GDM1 (cell line): ENCODE measurements at regions not wholly inside any gene's neighbourhood (a gene's known extent, or its start where the extent isn't known, plus 50 kb on each side); places are given as distances from the start of the nearest gene placed in this dataset.

Source experiments
- DNase-seq: peaks from one replicate; lab custom pipeline; 2025; lab: John Stamatoyannopoulos, UW

DNA sequence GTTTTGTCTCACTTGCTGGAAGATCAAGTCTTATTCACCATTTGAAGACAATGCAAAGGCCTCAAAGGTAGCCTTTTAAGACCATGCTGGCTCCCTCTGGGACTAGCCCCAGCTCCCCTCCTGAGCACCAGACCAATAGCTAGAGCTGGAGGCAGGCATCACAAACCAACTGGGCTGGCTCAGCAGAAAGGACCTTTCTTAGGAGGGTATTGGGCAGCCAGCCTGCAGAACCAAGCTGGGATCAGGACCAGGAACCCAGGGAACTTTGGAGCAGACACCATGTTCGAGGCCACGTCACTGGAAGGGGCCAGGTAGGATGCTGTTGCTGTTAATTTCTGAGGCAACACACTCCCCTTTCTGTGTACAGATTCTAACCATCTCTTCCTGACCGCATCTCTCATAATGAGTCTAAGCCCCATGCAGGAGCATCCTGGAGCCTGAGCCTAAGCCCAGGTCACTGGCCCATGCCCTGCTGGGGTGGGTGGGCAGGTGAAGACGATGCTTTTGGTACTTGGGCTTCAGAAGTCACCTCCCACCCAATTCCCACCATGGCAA, 81.4 kb upstream of the KLF13 start:
- DNase-seq, result no peak

DNA sequence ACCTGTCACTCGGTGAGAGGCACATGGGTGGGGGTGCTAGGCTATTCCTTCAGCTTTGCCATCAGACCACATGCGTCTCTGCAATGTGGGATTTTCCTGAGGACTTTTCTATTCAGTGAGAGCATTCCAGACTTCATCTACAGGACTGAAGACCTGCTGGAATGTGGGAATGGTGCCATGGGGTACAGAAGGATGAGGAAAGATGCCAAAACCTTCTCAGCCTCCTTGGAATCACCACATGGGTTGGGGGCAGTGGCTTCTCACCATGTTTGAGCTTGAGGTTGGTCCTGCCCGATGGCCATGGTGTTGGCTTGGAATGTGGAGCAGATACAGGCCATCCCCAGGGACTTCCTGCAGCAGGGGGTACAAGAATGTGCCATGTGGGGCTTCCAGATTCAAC, 80.9 kb upstream of the KLF13 start:
- no peak for DNase-seq

GRCh38 chr15:31247404-31247803, 79.2 kb upstream of the KLF13 start:
- DNase-seq, result no peak

GRCh38 chr15:31248263-31248662, 78.4 kb upstream of the KLF13 start:
- DNase-seq, result no peak

GRCh38 chr15:31248951-31249350, 77.7 kb upstream of the KLF13 start:
- no peak for DNase-seq

DNA sequence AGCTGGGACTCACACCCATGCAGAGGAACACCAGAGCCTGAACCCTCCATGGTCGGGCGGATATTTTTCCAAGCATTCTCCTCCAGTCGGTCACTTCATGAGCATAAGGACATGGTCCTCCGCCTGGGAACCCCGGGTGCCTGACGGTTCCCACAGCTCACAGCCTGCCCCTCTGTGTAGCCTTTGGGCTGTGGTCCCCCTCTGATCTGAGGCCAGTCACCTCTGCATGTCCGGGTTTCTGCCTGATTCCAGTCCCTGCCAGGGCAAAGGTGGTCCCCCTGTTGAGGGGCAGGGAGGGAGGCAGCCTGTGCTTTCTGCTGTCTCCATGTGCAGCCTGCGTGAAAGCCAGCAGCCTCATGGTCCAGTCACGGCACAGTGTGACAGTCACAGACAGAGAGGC, 76.6 kb upstream of the KLF13 start:
- no peak for DNase-seq

DNA sequence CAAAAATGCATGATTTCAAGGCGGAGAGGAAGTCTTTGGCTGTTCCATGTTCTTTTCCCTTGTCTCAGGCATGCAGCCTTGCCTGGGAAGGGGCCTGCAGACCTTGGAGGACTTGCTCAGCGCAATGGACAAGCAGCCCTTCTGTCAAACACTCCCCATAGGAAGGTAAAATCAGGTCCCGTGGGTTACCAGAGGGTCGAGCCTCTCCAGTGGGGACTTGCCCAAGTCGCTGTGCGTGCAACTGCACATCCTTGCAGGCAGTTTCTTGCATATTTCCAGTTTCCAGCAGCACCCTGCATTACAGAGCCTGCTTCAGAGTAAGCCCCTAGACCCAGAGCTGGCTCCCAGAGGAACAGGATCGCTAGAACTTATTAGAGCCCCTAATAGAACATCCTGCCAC, 75.5 kb upstream of the KLF13 start:
- no peak for DNase-seq

DNA sequence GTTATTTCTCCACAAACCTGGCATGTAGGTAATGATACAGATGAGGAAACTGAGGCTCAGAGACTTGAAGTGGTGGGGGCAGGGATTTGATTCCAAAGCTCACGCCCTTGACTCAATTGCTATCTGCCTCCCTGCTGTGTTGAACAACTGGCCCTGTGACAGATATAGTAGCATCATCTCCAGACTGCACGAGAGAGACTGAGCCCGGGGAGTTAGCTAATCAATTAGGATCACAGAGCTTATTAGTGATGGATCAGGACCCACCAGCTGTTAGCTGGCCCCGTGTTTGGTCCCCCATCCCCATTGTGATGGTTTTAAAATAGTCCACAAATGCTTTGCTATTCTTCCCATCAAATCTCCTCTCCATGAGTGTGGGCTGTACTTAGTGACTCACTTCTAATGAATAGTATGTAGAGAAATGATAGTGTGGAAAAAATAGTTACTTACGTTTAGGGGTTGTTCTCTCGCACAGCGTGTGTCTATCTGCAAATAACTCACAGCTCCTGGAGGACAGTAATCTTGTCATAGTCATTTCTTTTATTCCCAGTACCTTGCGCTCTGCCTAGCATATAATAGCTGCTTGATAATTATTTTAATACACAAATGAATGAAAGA, 74.4 kb upstream of the KLF13 start:
- no peak for DNase-seq

DNA sequence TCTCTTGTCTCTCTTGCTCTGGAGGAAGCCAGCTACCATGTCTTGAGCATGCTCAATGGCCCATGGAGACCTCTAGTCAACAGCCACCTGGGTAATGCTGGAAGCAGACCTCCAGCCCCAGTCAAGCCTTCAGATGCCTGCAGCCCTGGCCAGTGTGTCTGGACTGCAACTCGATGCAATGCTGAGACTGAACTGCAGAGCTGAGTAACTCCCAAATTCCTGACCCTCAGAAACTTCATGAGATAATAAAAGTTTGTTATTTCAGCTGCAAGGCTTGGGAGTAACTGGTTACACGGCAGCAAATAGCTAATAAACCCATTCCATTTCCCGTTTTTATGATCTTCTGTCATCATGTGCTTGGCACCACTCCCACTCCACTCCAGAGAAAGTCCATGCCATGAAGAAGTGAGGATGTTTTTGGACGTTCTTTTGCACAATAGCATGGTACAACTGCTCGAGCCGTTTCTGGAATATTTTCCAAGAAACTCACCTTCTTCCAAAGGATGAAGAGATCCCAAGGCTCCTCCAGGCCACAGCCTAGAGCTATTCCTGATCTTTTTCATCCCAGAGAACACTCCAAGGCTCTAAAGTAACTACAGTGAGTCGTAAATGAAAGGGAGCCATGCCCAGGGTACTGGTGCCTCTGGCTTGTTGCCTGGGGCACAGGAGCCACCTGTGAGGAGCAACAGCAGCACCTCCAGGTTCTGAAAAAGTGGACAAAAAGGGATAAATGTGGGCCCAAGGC, 72.0 kb upstream of the KLF13 start:
- no peak for DNase-seq

DNA sequence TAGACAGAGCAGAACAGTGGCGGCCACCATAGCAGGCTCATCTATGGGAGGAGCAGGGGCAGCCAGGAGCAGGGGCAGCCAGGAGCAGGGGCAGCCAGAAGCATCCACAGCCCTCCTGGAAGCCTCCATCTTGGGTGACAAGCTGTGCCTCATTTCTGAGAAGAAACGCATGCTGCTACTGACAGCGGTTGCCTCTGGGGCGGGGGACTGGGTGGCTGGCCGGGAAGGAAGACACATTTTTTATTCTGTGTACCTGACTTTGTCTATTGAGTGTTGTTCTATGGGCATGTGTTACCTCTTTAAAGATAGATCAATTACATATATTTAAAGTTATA, 71.5 kb upstream of the KLF13 start:
- no peak for DNase-seq

- DNase-seq, result no peak
Observed at GRCh38 chr15:31255732-31256377, 70.8 kb upstream of the KLF13 start.

- no peak for DNase-seq
Observed at GRCh38 chr15:31256378-31257265, 70.0 kb upstream of the KLF13 start.

DNA sequence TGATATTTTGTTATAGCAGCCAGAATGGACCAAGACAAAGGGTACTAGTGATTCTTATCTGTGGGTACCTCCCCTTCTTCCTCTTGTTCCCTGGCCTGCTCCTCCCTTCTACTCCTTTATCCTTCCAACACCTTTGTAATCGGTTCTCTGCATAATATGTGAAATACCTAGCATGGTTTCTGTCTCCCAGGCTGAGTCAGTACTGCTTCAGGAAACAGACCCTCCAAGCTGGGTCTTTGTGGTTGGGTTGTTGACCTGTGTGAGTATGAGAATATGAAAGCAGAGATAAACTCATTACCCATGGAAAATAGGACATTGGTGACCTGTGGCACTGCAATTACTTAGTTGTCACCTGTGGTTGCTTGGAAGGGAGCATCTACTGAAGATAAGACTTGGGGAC, 69.3 kb upstream of the KLF13 start:
- DNase-seq, result no peak

DNA sequence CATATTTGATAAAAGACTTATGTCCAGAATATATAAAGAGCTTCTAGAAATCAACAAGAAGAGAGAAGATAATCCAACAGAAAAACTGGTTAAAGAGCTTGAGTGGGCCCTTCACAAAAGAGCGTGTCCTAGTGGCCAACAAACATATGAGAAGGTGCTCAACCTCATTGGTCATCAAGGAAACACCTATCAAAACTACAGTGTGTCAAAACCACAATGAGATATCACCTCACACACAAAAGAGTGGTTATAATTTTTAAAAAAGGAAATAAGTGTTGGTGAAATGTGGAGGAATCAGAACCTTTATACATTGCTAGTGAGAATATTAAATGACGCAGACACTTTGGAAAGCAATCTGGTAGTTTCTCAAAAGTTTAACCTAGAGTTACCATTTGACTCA, 68.4 kb upstream of the KLF13 start:
- DNase-seq, result no peak

DNA sequence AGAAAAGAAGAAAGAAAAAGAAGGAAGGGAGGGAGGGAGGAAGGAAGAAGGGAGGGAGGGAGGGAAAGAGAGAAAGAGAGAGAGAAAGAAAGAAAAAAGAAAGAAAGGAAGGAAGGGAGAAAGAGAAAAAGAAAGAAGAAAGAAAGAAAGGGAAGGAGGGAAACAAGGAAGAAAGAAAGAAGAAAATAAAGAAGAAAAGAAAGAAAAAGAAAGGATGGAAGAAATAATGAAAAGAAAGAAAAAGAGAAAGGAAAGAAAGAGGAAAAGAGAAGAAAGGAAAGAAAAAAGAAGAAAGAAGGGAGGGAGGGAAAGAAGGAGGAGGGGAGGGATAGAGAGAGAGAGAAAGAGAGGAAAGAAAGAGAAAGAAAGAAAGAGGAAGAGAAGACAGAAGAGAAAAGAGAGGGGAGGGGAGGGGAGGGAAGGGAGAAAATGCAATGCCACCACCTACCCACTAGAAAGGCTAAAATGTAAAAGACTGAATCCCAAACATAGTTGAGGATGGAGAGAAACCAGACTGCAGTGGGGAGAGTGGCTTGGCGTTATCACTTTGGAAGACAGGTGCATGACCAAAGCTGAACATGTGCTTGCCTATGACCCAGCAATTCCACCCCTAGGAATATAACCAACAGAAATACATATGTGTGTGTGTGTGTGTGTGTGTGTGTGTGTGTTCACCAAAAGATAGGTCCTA, 66.9 kb upstream of the KLF13 start:
- no peak for DNase-seq

- no peak for DNase-seq
Observed at GRCh38 chr15:31260646-31261265, 65.9 kb upstream of the KLF13 start.

GRCh38 chr15:31261266-31262142, 65.1 kb upstream of the KLF13 start:
- DNase-seq, result no peak

DNA sequence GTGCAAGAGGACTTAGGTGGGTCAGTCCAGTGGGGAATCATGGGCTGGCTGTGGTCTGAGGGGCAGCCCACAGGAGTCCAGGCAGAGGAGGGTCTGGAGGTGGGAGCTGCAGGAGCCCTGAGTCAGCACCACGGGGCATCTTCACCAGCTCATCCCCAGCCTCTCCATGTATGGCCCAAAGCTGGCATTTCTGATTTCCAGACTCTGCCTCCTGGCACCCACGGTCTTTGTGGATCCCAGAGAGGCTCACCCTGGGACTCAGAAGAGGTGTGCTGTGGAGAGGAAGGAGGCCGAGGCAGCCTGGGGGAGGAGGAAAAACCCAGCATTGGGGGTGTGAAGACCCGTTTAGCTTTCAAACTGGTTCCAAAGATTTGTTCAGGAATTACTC, 64.5 kb upstream of the KLF13 start:
- DNase-seq, result no peak

DNA sequence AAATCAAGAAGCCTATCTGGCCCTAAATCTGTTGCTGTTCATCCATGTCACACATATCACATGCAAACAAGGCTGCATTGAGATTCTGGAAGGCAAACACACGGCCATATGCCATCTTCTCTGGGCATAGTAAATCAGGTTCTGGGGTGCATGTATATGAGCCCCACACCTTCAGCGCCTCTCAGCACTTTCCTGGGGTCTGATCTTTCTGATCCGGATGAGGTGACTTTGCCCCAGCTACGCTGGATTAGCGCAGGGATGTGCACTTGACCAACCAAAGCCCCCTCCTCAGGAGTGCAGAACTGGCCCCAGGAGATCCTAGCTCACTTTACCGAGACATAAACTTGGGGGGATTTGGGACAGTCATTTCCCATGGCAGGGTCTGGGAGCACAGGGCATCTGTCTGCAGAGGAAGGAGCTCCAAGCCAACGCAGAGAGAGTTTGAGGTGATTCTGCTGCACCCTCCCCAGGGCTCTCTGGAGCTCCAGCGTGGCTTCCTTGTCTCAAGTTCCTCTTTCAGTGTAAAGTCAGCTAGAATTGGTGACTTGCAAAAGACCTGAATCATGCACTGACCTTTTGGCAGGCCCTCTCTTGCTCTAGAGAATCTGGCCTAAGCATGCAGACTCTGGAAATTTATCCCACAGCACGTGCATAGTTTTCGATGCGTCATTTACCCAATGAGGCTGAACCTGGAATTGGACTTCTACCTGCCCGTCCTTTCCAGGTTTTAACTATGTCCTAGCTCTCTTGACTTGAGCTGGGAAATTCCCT, 63.5 kb upstream of the KLF13 start:
- peak; percentile 84 for DNase-seq
